Activated T-cell treated with anti-CD3 and anti-CD28 coated beads for 4 hours (primary cell): ENCODE measurements at regions not wholly inside any gene's neighbourhood (a gene's known extent, or its start where the extent isn't known, plus 50 kb on each side); places are given as distances from the start of the nearest gene placed in this dataset.
A peak's percentile ranks its signal among the peaks of the same experiment; 100 is the strongest.

ENCODE experiments used
- DNase-seq: peaks from one replicate; pipeline ENCODE4 v3.0.0-alpha.2; 2020

DNA sequence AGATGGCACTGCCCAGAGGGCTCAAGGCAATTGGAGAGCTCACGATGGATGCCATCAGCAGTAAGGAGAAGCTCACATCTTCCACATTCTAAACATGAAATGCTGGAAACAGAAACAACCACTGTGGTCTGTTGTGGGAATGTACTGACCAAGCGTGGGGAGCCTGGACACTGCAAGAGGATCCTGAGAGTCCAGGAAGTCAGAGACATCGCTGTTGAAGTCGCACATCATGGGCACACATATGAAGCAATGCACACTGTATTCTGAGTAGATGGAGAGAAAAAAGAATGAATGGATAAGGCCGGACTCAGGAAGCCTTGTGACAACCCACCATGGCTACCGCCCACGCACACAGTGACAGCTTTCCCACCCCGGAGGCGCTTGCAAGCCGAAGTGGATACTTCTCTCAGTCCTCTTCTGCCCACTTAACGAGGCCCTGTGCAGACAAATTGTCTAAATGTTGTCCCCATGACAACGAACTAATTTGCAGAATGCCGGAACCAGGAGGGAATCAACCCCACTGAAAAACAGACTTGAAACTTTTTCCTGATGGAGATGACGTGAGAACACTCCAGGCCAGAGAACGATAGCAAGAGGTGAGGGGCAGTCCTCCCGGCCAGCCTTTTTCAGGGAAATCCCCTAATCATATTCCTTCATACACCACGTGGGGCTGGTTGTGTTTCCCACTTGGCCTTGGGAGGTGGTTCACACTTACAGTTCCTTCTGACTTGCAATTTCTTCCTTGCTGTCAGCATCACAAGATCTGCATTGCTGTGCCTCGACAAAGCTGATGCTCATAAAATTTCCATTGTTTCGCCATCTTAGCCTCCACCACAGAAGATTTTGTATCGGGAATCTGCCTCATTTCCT is 109.6 kb upstream of the SERP2 start:
- no peak for DNase-seq

DNA sequence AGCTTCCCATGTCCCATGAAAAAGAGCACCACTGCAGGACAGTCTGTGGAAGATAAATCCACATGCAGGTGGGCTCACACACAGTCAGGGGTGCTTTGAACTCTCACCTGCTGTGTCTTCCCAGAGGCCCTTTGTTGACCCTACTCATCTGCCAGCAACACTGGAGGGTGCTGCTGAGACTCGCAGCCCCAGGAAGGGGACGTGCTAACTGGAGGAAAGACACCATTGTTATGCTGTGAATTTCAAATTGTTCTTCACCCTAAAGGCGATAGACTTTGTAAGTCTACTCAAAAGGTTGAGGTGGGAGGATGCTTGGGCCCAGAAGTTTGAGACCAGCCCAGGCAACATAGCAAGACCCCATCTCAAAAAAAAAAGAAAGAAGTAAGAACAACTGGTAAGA is 107.3 kb upstream of the SERP2 start:
- DNase-seq: no peak

DNA sequence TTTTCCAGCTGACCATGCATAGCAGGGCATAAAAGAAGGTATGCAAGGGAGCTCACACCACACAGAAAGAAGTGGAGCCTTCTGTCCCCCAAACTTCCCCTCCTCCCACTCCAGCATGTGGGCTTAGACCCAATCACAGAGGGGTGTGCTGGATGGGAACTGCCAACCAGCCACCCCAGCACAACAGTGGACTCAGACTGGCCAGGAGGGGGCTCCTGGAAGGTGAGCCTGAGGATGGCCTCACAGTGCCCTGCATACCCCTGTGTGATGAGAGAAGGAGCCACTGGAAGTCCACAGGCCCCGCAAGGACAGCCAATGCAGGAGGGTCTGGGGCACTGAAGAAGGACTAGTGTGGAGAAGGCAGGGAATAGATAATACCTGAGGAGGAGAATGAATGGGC is 106.9 kb upstream of the SERP2 start:
- no peak for DNase-seq

DNA sequence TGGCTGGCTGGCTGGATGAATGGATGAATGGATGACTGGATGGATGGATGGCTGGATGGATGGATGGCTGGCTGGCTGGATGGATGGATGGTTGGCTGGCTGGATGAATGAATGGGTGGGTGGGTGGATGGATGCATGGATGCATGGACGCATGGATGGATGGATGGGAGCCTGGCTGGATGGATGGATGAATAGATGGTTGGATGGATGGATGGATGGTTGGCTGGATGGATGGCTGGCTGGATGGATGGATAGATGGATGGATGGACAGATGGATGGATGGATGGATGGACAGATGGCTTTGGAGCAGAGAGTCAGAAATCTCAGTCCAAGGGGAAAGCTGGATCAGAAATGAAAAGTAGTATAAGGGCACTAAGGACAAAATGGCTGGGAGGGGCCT is 106.4 kb upstream of the SERP2 start:
- DNase-seq: no peak

DNA sequence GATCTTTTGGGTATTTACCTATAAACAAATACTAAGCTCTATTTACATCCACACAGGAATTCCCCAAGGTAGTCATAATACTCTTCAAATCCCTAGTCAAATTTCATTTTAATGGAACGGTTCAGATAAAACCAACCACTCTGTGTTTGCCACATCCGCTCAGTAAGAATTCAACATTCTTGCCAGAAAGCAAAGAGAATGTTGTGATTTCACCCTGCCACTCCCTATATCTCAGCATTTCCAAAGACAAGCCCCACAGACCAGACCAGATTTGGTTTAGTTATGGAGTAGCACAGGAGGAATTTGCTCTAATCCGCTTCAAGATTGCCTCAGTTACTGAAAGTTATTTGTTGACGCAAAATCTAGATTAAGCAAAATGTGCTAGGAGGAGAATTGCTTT is 105.6 kb upstream of the SERP2 start:
- DNase-seq: no peak

DNA sequence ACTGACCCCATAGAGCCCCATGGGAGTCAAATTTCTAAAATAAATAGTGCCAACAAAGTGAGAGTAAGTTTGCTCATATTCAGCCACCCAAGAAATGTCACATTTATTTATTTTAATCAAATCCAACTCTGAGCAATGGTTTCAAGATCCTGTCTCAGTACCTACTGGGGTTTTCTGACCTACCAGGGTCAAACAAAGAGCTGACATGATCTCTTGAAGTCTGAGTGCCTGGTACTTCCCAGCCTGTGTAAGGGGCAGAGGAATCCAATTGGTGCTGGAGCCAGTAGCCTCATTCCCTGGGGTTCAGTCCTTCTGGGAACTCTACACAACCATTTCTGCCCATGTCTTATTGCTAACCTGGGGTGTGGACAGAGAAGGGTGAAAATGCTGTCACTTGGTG is 104.6 kb upstream of the SERP2 start:
- DNase-seq: no peak

- no peak for DNase-seq
Observed at GRCh38 chr13:44270150-44270549, 103.5 kb upstream of the SERP2 start.

DNA sequence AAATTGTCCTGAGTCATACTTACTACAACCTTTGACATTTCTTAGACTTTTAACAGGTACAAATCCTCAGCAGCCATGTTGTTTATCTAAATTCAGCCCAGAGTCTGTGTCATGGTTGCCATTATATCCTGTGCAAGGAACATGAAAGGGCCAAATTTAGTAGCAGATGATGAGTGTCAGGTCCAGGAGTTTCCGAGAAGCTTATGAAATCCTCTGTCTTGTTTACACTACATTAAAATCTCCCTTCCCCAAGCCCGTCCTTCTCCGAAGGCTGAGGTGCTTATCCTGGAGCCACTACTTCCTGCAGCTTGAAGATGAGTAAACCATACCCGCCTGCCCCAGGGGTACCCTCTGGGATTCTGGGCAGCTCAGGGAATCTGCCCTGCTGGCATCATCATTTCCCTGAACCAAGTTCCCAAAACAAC is 102.6 kb upstream of the SERP2 start:
- DNase-seq: no peak

GRCh38 chr13:44271473-44271872 is 102.2 kb upstream of the SERP2 start:
- no peak for DNase-seq

GRCh38 chr13:44271915-44272341 is 101.7 kb upstream of the SERP2 start:
- no peak for DNase-seq

DNA sequence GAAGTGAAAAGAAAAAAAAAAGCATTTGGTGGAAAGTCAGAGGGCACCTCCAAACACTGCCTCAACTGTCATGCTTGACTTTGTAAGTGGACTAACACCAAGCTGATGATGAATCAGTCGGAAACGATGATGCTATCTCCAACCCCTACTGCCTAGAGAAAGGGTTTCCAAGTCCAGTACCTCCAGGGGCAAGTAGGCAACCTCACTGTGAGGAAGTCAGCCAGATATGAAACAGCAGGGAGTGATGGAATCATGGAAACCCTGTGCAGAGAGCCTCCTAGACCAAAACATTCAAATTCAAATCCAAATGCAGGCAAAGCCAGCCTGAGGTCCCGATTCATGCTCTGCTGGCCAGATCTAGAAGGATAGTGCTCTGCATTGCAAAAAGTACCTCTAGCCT is 100.9 kb upstream of the SERP2 start:
- DNase-seq: no peak

- no peak for DNase-seq
Observed at GRCh38 chr13:44273216-44273615, 100.4 kb upstream of the SERP2 start.

- peak; percentile 11 for DNase-seq
Observed at GRCh38 chr13:44273991-44274770, 99.4 kb upstream of the SERP2 start.

- DNase-seq: no peak
Observed at GRCh38 chr13:44274771-44275205, 98.8 kb upstream of the SERP2 start.

DNA sequence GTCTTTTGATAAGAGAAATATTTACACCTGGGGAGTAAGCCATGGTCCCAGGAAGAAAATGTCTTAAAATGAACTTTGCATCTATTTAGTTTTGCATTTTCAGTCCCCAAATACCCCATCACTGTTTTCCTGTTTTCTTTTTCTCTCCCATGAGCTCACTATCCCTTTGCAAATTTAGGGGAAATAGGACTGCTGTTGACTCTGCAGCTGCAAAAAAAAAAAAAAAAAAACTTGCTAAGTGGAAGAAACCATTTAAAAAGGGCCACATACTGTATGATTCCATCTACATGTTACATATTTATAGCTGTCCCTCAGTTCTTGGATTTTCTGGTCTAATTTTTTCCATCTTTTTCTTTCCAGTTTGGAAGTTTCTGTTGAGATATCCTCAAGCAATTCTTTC is 98.2 kb upstream of the SERP2 start:
- DNase-seq: no peak

DNA sequence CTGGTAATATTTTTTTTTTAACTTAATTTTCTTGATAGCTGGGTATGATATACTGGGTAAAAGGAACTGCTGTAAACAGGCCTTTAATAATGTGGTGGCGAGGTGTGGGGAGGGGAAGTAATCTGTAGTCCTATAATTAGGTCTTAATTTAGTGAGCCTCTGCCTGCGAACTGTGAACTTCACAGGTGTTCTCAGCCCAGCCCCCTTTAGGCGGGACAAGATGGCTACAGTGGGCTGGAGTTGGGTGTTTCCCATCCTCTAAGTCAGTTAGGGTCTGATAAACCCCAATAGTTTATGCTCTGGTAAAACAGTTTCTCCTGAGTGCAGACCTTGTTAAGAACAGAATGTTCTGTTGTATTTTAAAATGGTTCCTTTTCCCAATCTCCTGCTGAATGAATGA is 97.6 kb upstream of the SERP2 start:
- no peak for DNase-seq

DNA sequence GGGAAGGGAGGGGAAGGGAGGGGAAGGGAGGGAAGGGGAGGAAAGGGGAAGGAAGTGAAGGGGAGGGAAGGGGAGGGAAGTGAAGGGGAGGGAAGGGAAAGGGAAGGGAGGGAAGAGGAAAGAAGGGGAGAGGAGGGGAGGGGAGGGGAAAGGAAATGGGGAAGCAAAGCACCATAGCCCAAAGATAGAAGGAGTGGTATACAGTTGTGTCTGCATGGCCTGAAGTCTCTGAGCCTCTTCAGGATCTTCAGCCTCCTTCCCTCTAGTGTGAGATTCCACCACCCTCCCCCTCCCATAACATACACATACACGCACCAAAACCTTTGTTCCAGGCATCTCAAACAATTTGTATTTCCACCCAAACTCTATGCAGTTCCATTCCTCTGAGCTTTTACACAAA is 96.2 kb upstream of the SERP2 start:
- no peak for DNase-seq

DNA sequence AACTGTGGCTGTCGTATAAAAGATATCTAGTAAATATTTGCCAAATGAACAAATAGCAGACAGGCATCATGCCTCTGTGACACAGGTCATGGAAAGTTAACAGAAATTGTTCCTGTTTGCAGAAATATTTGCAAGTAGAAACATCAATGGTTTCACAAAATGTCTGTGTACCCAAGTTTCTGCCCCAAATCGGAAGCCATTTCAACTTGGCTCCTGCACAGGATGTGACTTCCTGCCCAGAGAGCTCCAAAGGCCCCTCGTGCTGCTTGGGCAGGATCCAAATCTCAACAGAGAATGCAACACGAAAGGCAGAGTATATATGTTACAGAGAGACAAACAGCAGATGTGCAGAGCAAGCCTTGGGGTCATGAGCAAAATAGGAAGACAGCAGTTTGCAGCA is 95.5 kb upstream of the SERP2 start:
- no peak for DNase-seq

- no peak for DNase-seq
Observed at GRCh38 chr13:44280456-44280855, 93.2 kb upstream of the SERP2 start.

DNA sequence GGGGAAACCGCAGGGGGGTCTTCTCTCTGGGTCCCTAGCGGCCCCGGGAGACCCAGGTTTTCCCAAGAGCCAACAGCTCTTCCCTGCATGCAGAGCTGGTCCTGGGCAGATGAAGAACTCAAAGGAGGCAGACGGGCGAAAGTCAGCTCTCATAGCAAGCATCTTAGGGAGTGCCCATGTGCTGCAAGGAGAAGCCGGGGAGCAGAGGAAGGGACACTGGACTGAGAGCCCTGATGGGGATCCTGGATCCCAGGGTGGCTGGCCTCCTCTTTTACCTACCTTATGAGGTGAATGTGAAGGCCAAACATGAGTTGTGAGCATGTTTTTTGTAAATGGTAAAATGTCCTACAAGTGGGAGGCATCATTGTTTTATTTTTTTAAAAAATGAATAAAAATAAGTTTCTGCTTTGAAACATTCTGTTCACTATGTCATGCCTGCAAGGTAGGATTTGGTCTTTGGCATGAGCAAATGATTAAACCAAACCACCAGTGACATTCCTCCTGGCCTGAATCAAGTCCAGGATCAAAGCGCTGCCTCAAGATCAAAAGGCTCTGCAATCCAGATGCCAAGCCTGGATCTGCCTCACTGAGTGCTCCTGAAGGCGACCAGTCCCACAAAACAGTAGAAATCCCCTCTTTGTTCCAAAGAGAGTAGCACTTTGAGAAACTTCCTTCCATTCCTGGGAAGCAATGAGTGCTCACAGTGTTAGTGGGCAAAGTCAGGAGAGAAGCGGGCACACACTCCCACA is 92.2 kb upstream of the SERP2 start:
- DNase-seq: no peak

GRCh38 chr13:44283600-44283999 is 90.0 kb upstream of the SERP2 start:
- DNase-seq: no peak

- no peak for DNase-seq
Observed at GRCh38 chr13:44287958-44288357, 85.7 kb upstream of the SERP2 start.

- DNase-seq: no peak
Observed at GRCh38 chr13:44292545-44292944, 81.1 kb upstream of the SERP2 start.

DNA sequence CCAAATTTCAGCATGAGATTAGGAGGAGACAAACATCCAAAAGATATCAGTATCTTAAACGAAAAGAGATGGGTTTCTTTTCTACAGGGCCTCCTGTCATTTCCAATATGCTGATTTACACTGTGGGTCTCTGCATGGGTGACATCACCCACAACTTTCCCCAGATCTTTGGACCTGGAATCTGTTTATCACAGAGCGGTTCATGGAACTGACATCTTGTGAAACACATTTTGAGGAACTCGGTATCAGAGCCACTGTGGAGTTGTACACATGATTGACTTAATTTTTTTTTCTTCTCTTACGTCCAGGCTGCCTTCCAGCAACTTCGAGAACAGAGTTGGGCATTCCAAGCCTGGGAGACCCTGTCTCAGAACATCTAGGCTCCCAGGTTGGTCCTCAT is 80.2 kb upstream of the SERP2 start:
- DNase-seq: no peak
